ENCODE measurements at regions not wholly inside any gene's neighbourhood (a gene's known extent, or its start where the extent isn't known, plus 50 kb on each side); places are given as distances from the start of the nearest gene placed in this dataset.

DNA sequence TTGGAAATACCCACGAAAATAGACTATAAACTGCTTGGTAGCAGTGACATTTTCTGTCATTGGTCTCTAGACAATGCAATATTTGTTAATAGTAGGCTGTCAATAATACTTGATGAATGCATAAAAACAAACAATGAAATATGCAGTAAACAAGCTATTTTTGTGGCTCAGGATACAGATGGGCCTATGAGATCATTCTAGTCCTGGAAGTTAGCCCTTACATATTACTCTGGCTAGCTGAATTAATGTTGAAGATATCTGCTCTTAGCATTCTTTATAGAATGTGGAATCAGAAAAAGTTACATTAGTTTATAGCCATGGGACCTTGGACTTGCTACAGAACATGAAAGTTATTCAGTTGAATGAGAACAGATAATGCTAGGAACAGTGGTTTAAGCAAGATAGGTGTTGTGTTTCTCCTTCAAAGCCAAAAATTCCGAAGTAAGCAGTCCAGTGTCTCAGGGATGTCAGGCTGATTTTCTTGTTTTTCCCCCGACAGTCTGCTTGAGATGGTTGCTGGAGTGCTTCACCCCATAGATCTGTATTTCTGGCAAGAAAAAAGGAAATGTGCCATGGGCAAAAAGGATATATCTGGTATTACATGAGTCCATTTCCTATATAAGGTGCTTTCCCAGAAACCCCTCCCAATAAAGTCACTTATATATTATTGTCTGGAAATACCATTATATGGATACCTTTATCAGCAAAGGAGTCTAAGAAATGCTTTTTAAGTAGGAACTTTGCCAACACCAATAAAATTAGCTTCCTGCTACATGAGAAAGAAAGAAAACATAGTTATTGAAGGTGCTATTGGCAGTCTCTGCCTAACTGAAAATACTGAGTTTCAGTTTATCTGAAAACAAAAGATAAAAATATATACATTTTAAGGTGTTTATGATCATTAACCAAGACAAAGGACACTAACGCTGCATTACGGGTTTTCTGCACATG is 619.4 kb upstream of the ATP2B1 start:
- in situ Hi-C loops (cut with HindIII; ENCODE audit: low sequenced_read_pairs) = no loop called here
- TF ChIP-seq, protein P1, sequence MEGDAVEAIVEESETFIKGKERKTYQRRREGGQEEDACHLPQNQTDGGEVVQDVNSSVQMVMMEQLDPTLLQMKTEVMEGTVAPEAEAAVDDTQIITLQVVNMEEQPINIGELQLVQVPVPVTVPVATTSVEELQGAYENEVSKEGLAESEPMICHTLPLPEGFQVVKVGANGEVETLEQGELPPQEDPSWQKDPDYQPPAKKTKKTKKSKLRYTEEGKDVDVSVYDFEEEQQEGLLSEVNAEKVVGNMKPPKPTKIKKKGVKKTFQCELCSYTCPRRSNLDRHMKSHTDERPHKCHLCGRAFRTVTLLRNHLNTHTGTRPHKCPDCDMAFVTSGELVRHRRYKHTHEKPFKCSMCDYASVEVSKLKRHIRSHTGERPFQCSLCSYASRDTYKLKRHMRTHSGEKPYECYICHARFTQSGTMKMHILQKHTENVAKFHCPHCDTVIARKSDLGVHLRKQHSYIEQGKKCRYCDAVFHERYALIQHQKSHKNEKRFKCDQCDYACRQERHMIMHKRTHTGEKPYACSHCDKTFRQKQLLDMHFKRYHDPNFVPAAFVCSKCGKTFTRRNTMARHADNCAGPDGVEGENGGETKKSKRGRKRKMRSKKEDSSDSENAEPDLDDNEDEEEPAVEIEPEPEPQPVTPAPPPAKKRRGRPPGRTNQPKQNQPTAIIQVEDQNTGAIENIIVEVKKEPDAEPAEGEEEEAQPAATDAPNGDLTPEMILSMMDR (IDR thresholded peaks at IDR 0.05; ENCODE audit: low read depth, low read length, missing control alignments) = no peak
- DNase-seq (ENCODE audit: low read depth) = no peak
- no peak overlapping the region for H3K4me3 ChIP-seq (ENCODE audit: low read depth, low read length)

DNA sequence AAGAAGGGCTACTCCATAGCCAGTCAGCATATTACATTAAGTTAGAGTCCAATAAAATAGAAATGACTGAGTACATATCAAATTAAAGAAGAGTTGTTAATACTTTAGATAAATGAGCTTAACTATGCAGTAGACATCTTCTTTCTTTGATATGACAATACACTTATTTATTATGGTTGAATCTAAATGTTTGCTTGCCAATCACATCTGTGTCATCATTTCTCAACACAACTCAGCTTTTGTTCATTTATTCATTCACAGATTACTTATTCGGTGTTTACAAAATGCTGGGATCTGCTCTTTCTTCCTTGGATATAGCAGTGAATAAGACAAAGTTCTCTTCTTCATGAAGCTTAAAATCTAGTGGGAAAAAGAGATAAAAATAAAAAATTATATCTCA is 614.6 kb upstream of the ATP2B1 start:
- in situ Hi-C loops (cut with HindIII; ENCODE audit: low sequenced_read_pairs) = no loop called here
- DNase-seq (ENCODE audit: low read depth) = no peak
- H3K4me3 ChIP-seq (ENCODE audit: low read depth, low read length) = no peak overlapping the region
- TF ChIP-seq, protein P1 (IDR thresholded peaks at IDR 0.05; ENCODE audit: low read depth, low read length, missing control alignments) = no peak

DNA sequence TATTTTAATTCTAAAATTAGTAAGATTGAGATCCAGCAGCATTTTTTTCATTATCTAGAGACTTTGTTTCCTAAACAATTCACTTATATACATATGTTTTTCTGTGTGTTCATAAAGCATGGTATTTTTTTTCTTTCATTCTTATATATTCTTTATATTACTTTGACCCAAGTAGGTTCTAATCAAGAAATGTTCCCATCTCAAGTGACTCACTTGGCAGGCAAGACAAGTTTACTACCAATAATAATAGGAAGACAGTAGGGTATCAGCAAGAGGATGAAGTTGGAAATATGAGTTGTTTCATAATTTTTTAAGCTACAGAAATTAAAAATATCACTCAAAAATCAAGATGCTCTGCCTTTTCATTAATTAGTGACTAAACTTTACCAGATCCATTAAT is 613.4 kb upstream of the ATP2B1 start:
- TF ChIP-seq, protein P1 (IDR thresholded peaks at IDR 0.05; ENCODE audit: low read depth, low read length, missing control alignments) = no peak
- H3K4me3 ChIP-seq (ENCODE audit: low read depth, low read length) = no peak overlapping the region
- in situ Hi-C loops (cut with HindIII; ENCODE audit: low sequenced_read_pairs) = no loop called here
- peak; percentile 4 for DNase-seq (ENCODE audit: low read depth)

DNA sequence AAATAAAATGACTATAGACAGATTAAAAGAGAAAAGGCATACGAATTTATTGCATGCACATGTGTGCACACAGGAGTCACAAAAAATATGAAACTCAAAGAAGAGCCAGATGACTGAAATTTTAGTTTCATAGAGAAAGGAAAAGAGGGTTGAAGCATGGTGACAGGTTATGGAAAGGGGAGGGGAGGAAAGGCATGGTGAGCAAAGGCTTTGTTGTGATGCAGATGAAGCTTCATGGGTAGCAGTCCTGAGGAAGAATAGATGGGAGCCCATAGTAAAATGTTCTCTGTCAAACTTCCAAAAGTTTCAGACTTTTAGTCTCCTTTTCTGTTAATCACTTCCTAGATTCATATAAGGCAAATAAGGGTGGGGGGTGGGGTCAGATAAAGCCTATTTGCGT is 612.7 kb upstream of the ATP2B1 start:
- DNase-seq (ENCODE audit: low read depth) = no peak
- TF ChIP-seq, protein P1 (IDR thresholded peaks at IDR 0.05; ENCODE audit: low read depth, low read length, missing control alignments) = no peak
- in situ Hi-C loops (cut with HindIII; ENCODE audit: low sequenced_read_pairs) = no loop called here
- no peak overlapping the region for H3K4me3 ChIP-seq (ENCODE audit: low read depth, low read length)

DNA sequence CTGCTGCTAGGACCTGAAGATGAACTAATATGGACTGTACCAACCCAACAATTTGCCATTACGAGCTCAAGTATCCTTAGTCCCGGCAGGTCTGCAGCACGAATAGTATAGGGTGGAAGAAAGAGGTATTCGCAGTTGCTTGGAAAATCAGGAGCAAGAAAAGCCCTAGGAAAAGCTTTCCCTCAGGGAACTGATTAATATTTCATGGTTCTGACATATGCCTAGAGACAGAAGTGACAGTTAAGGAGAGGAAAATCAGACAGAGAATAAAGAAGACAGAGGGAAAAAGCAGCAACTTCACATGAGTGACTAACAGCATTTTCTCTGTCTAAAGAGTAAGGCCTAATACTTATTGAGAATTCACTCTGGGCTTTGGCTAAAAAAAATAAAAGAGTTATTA is 602.9 kb upstream of the ATP2B1 start:
- TF ChIP-seq, protein P1 (IDR thresholded peaks at IDR 0.05; ENCODE audit: low read depth, low read length, missing control alignments) = no peak
- no peak overlapping the region for H3K4me3 ChIP-seq (ENCODE audit: low read depth, low read length)
- in situ Hi-C loops (cut with HindIII; ENCODE audit: low sequenced_read_pairs) = no loop called here
- DNase-seq (ENCODE audit: low read depth) = no peak

DNA sequence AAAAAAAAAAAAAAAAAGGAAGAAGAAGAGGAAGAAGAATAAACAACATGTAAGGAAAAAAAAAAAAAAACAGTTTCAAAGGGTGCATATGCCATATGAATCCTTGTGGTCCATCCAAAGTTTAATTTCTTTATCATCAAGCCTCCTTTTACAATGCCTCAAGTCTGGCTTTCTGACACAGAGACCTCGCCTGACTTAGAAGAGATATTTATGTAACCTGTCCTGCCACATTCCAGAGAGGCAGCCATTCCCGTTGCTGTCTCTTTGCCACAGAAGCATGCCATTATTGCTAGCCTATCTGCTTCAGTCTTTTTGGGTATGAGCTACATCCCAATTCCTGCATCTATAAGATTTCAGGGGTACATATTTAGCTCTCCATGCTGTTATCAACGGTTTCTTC is 596.7 kb upstream of the ATP2B1 start:
- TF ChIP-seq, protein P1 (IDR thresholded peaks at IDR 0.05; ENCODE audit: low read depth, low read length, missing control alignments) = no peak
- in situ Hi-C loops (cut with HindIII; ENCODE audit: low sequenced_read_pairs) = no loop called here
- no peak overlapping the region for H3K4me3 ChIP-seq (ENCODE audit: low read depth, low read length)
- no peak for DNase-seq (ENCODE audit: low read depth)

Data from astrocyte of the cerebellum (primary cell).